Right lung (tissue), 2 donors: ENCODE measurements at regions not wholly inside any gene's neighbourhood (a gene's known extent, or its start where the extent isn't known, plus 50 kb on each side); places are given as distances from the start of the nearest gene placed in this dataset.

Experiments
- DNase-seq, 2 donors: peaks; one replicate each; pipeline ENCODE4 v3.0.0-alpha.2; 2013

- peak; percentile 32 to 44 for DNase-seq
Observed at GRCh38 chr3:160130950-160131349, 94.3 kb upstream of the C3orf80 start.

GRCh38 chr3:160132226-160132625 lies 93.0 kb upstream of the C3orf80 start:
- no peak for DNase-seq

- no peak for DNase-seq
Observed at GRCh38 chr3:160133757-160134156, 91.5 kb upstream of the C3orf80 start.

GRCh38 chr3:160134454-160134853 lies 90.8 kb upstream of the C3orf80 start:
- no peak for DNase-seq

GRCh38 chr3:160134964-160135363 lies 90.3 kb upstream of the C3orf80 start:
- no peak for DNase-seq

GRCh38 chr3:160135851-160136250 lies 89.4 kb upstream of the C3orf80 start:
- DNase-seq, result no peak

GRCh38 chr3:160136421-160136820 lies 88.8 kb upstream of the C3orf80 start:
- DNase-seq, result no peak

GRCh38 chr3:160139291-160139690 lies 85.9 kb upstream of the C3orf80 start:
- DNase-seq, result no peak

- no peak for DNase-seq
Observed at GRCh38 chr3:160140756-160141155, 84.5 kb upstream of the C3orf80 start.

- no peak for DNase-seq
Observed at GRCh38 chr3:160141485-160142185, 83.6 kb upstream of the C3orf80 start.

GRCh38 chr3:160143482-160143881 lies 81.7 kb upstream of the C3orf80 start:
- DNase-seq, result no peak

- no peak for DNase-seq
Observed at GRCh38 chr3:160150066-160150465, 75.2 kb upstream of the C3orf80 start.

GRCh38 chr3:160150525-160150924 lies 74.7 kb upstream of the C3orf80 start:
- DNase-seq, result no peak

- DNase-seq, result no peak
Observed at GRCh38 chr3:160152638-160153037, 72.6 kb upstream of the C3orf80 start.

GRCh38 chr3:160154033-160154432 lies 71.2 kb upstream of the C3orf80 start:
- DNase-seq, result no peak

- DNase-seq, result no peak
Observed at GRCh38 chr3:160154596-160154995, 70.6 kb upstream of the C3orf80 start.

- no peak for DNase-seq
Observed at GRCh38 chr3:160157321-160157720, 67.9 kb upstream of the C3orf80 start.

- DNase-seq, result no peak
Observed at GRCh38 chr3:160159341-160159740, 65.9 kb upstream of the C3orf80 start.

GRCh38 chr3:160159806-160160205 lies 65.4 kb upstream of the C3orf80 start:
- no peak for DNase-seq

GRCh38 chr3:160161921-160162320 lies 63.3 kb upstream of the C3orf80 start:
- no peak for DNase-seq

- no peak for DNase-seq
Observed at GRCh38 chr3:160162440-160162839, 62.8 kb upstream of the C3orf80 start.

GRCh38 chr3:160163229-160163878 lies 61.9 kb upstream of the C3orf80 start:
- DNase-seq, result peak in 1 of 2 donors; percentile 23

- DNase-seq, result no peak
Observed at GRCh38 chr3:160168246-160168645, 57.0 kb upstream of the C3orf80 start.
